K562 (cell line): ENCODE measurements at regions not wholly inside any gene's neighbourhood (a gene's known extent, or its start where the extent isn't known, plus 50 kb on each side); places are given as distances from the start of the nearest gene placed in this dataset.

Source experiments
- ATAC-seq: fragments of 200-7000 bp; cut with Tn5 transposase; 3 replicates; pipeline ENCODE4 v1.9.1; 2020; ENCODE audit warnings: moderate library complexity
- BruUV-seq: library from RNA; stranded (reverse); fragments of 400-500 nt; replicated peaks from 2 replicates; lab custom pipeline; 2021; lab: Mats Ljungman, UMichigan
- CTCF ChIA-PET: fragments of 300-600 bp; formaldehyde crosslinking; extraction: SDS; loops from one replicate; lab custom pipeline; 2021; ENCODE audit warnings: low intra/inter-chr PET ratio; lab: Yijun Ruan, JAX
- POLR2A ChIA-PET: fragments of 300-600, 350-650 bp; sonication (Branson Sonifier 250); formaldehyde crosslinking; extraction: SDS; loops from one replicate; lab custom pipeline; 2021; ENCODE audit warnings: antibody characterized with exemption, inconsistent platforms; lab: Yijun Ruan, JAX
- DNase-seq, 4 experiments: peaks; one replicate each; pipeline versions ENCODE4 v3.0.0 to v3.0.0-alpha.2; 2011 to 2018; ENCODE audit warnings: low spot score in 3 of 4, mixed read lengths in 3 of 4; ENCODE audit errors: extremely low read depth in 1 of 4
- FAIRE-seq: peaks from 2 replicates; lab custom pipeline; 2011; peaks lifted over from hg19 to GRCh38; lab: Jason Lieb, UNC
- H2AFZ ChIP-seq: 2 replicates; pipeline ENCODE4 v1.6.0; 2011; ENCODE audit warnings: low read depth, low read length, control low read depth, inconsistent platforms
- H3K27ac ChIP-seq: fragments of 200-600 bp; 3 replicates; pipeline ENCODE4 v1.8.0; 2011; ENCODE audit warnings: low read depth, mild to moderate bottlenecking, control low read depth, inconsistent platforms, low read length, moderate library complexity, mixed read lengths; ENCODE audit errors: extremely low read depth
- H3K27me3 ChIP-seq, 2 experiments: fragments of 300-600 bp in 1 of 2; 2 replicates in 1 of 2; 3 replicates in 1 of 2; pipeline versions ENCODE4 v1.6.0 to v1.8.0; 2011; ENCODE audit warnings: inconsistent platforms in 2 of 2, low read length in 2 of 2, mild to moderate bottlenecking in 1 of 2, mixed read lengths in 1 of 2, moderate library complexity in 1 of 2; ENCODE audit not compliant: control insufficient read depth in 2 of 2, insufficient read depth in 2 of 2
- H3K36me3 ChIP-seq: fragments of 300-600 bp; 3 replicates; pipeline ENCODE4 v1.8.0; 2011; ENCODE audit warnings: mild to moderate bottlenecking, low read length, inconsistent platforms; ENCODE audit not compliant: control insufficient read depth, insufficient read depth
- H3K4me1 ChIP-seq, 2 experiments: fragments of 200-600 bp in 1 of 2; replicated peaks in 1 of 2; 2 replicates in 1 of 2; 3 replicates in 1 of 2; pipeline versions ENCODE4 v1.5.1 to v1.8.0; 2011; ENCODE audit warnings: inconsistent platforms in 2 of 2, low read length in 2 of 2, mild to moderate bottlenecking in 1 of 2, mixed read lengths in 1 of 2, moderate library complexity in 1 of 2; ENCODE audit not compliant: control insufficient read depth in 2 of 2, insufficient read depth in 2 of 2
- H3K4me2 ChIP-seq: 2 replicates; pipeline ENCODE4 v1.6.1; 2011; ENCODE audit warnings: low read length, control low read depth, inconsistent platforms, mixed read lengths; ENCODE audit not compliant: insufficient read depth
- H3K4me3 ChIP-seq: fragments of 200-600 bp; sonication (generic), shearing (Covaris generic); 2 replicates; pipeline ENCODE4 v1.5.1; 2016; ENCODE audit warnings: control low read depth, inconsistent platforms
- H3K79me2 ChIP-seq: fragments of 200-600 bp; 3 replicates; pipeline ENCODE4 v1.8.0; 2011; ENCODE audit warnings: low read length, inconsistent platforms; ENCODE audit not compliant: control insufficient read depth, insufficient read depth
- H3K9ac ChIP-seq, 2 experiments: 2 replicates each; pipeline versions ENCODE4 v1.6.0 to v1.6.1; 2011; ENCODE audit warnings: low read depth in 2 of 2, low read length in 2 of 2, control low read depth in 1 of 2, inconsistent platforms in 1 of 2, mild to moderate bottlenecking in 1 of 2, mixed read lengths in 1 of 2; ENCODE audit not compliant: insufficient read depth in 1 of 2
- H3K9me1 ChIP-seq: one replicate; pipeline ENCODE4 v1.6.0; 2011; ENCODE audit warnings: inconsistent platforms, mild to moderate bottlenecking, low read length, moderate library complexity; ENCODE audit not compliant: control insufficient read depth, insufficient read depth
- H3K9me3 ChIP-seq: replicated peaks from 2 replicates; pipeline ENCODE4 v1.5.1; 2011; ENCODE audit warnings: low read depth, low read length, inconsistent platforms; ENCODE audit not compliant: control insufficient read depth, insufficient read depth
- H4K20me1 ChIP-seq: replicated peaks from 2 replicates; pipeline ENCODE4 v1.6.1; 2011; ENCODE audit warnings: low read length, inconsistent platforms, mixed read lengths; ENCODE audit not compliant: control insufficient read depth, insufficient read depth
- GTF2E2 ChIP-seq: fragments of 200-800 bp; sonication (Bioruptor generic); IDR thresholded peaks from 2 replicates; pipeline ENCODE4 v1.6.1; 2016; ENCODE audit warnings: missing genetic modification characterization, missing compliant biosample characterization
- IFI16 ChIP-seq: fragments of 250-450 bp; sonication (Bioruptor Pico); IDR thresholded peaks from 2 replicates; pipeline ENCODE4 v2.1.2; 2022; ENCODE audit warnings: mild to moderate bottlenecking, inconsistent platforms
- MAFF ChIP-seq: IDR thresholded peaks from 2 replicates; pipeline ENCODE4 v1.6.1; 2012; ENCODE audit warnings: low read length, improper control_type of control experiment
- MCM3 ChIP-seq: fragments of 450-650 bp; IDR thresholded peaks from 2 replicates; pipeline ENCODE4 v1.6.1; 2016
- POLR2B ChIP-seq: fragments of 450-650 bp; IDR thresholded peaks from 2 replicates; pipeline ENCODE4 v1.6.1; 2018; ENCODE audit warnings: low read depth; ENCODE audit not compliant: partially characterized antibody
- POLR2H ChIP-seq: IDR thresholded peaks from 2 replicates; pipeline ENCODE4 v1.6.1; 2016; ENCODE audit warnings: missing genetic modification characterization, low read depth, mild to moderate bottlenecking, control low read depth, missing compliant biosample characterization, moderate library complexity
- SIX5 ChIP-seq, 2 experiments: IDR thresholded peaks; 2 replicates each; pipeline ENCODE4 v1.6.1; 2011; ENCODE audit warnings: low read length in 2 of 2, borderline replicate concordance in 1 of 2, low read depth in 1 of 2, mild to moderate bottlenecking in 1 of 2, moderate library complexity in 1 of 2; ENCODE audit not compliant: insufficient read depth in 1 of 2
- SMARCA4 ChIP-seq: fragments of 450-650 bp; IDR thresholded peaks from 2 replicates; pipeline ENCODE4 v1.6.1; 2016
- TAF1 ChIP-seq: IDR thresholded peaks from 2 replicates; pipeline ENCODE4 v1.6.1; 2011; ENCODE audit warnings: mild to moderate bottlenecking, low read length, moderate library complexity; ENCODE audit not compliant: insufficient read depth, control insufficient read depth, severe bottlenecking; ENCODE audit errors: extremely low read depth
- TAL1 ChIP-seq: fragments of 450-650 bp; IDR thresholded peaks from 2 replicates; pipeline ENCODE4 v1.6.1; 2016; ENCODE audit warnings: mild to moderate bottlenecking
- ZNF134 ChIP-seq: fragments of 250-450 bp; sonication (Bioruptor Pico); conservative IDR thresholded peaks from 2 replicates; pipeline ENCODE4 v1.4.0; 2020
- ZNF197 ChIP-seq: fragments of 200-800 bp; sonication (Bioruptor generic); IDR thresholded peaks from 2 replicates; pipeline ENCODE4 v1.6.1; 2016; ENCODE audit warnings: low read depth, missing genetic modification characterization, missing compliant biosample characterization
- ZNF253 ChIP-seq: fragments of 250-450 bp; sonication (Bioruptor Pico); conservative IDR thresholded peaks from 2 replicates; pipeline ENCODE4 v1.6.1; 2021; ENCODE audit warnings: mild to moderate bottlenecking
- ZNF445 ChIP-seq: fragments of 250-450 bp; sonication (Bioruptor Pico); IDR thresholded peaks from 2 replicates; pipeline ENCODE4 v1.4.0; 2020; ENCODE audit warnings: low read depth, mild to moderate bottlenecking, moderate library complexity
- ZNF780A ChIP-seq: fragments of 250-450 bp; sonication (Bioruptor Pico); IDR thresholded peaks from 2 replicates; pipeline ENCODE4 v1.5.0; 2021; ENCODE audit warnings: mild to moderate bottlenecking
- WGBS: fragments of 100-300 bp; shearing (Covaris generic); methylation state at CpG from one replicate; pipeline ENCODE4 v1.1.6; 2016; ENCODE audit warnings: low coverage, mixed read lengths; ENCODE audit not compliant: insufficient coverage; ENCODE audit errors: missing lambda C conversion rate; 5-methylcytosine and 5-hydroxymethylcytosine counted together
- in situ Hi-C: fragments of 300-500 bp; cut with MboI; formaldehyde crosslinking; loops from 4 replicates; pipeline ENCODE4 v1.15.0; 2018; ENCODE audit warnings: inconsistent platforms, mixed read lengths
- intact Hi-C: fragments of 100-400 bp; cut with micrococcal nuclease; formaldehyde crosslinking; loops from 2 replicates; pipeline ENCODE4 v1.14.2; 2022
- TF ChIP-seq, protein P1 (sequence below): IDR thresholded peaks from 3 replicates; pipeline ENCODE4 v1.6.1; 2011; ENCODE audit warnings: borderline replicate concordance, mild to moderate bottlenecking; ENCODE audit not compliant: insufficient read length, insufficient read depth
- TF ChIP-seq, protein P2 (sequence below): fragments of 450-650 bp; IDR thresholded peaks from 2 replicates; pipeline ENCODE4 v1.7.1; 2018; ENCODE audit warnings: mild to moderate bottlenecking, low read depth; ENCODE audit not compliant: partially characterized antibody

DNA sequence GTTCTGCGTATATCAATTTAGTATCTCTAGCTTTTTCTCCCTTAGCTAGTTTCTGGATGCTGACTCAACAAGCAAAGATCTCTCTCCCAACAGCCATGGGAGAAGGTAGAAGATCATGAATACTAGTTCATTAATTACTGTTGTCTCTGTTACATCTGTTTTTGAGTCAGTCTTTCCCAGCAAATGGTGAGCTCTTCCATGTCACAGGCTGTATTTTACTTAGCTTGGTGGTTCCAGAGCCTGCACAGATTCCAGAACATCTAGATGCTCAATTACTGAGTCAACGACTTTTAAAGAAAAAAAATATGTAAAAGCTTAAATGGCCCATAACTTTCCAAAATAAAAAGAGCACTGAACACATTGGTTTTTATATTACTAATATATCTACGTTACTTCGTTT is 307.2 kb downstream of the NSG2 start:
- H3K4me3 ChIP-seq = no peak overlapping the region
- H3K79me2 ChIP-seq = no peaks in the 10 kb centered on the region
- H3K4me2 ChIP-seq = no peak overlapping the region
- POLR2A ChIA-PET = interaction anchor here (0.9 kb wide), 1 partner anchor 16 kb away, joined by 4 read pairs; no protein-coding TSS in a partner anchor
- FAIRE-seq = no peak
- H3K9ac ChIP-seq = no peak overlapping the region
- TF ChIP-seq, protein P1, sequence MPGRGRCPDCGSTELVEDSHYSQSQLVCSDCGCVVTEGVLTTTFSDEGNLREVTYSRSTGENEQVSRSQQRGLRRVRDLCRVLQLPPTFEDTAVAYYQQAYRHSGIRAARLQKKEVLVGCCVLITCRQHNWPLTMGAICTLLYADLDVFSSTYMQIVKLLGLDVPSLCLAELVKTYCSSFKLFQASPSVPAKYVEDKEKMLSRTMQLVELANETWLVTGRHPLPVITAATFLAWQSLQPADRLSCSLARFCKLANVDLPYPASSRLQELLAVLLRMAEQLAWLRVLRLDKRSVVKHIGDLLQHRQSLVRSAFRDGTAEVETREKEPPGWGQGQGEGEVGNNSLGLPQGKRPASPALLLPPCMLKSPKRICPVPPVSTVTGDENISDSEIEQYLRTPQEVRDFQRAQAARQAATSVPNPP = no peak
- TF ChIP-seq ZNF134 (CRISPR knock-in tag) (no peak), MCM3 (no peak), SMARCA4 (no peak), MAFF (no peak), POLR2H (no peak), ZNF780A (CRISPR knock-in tag) (no peak), TAF1 (no peak), SIX5 (IDR thresholded peaks at IDR 0.05; ENCODE audit: borderline replicate concordance in 1 of 2, insufficient read depth in 1 of 2, low read depth in 1 of 2, low read length in 2 of 2) (no peak), TAL1 (no peak), IFI16 (no peak), ZNF253 (CRISPR knock-in tag) (no peak), ZNF197 (no peak), POLR2B (no peak), GTF2E2 (tag) (no peak), ZNF445 (CRISPR knock-in tag) (no peak)
- TF ChIP-seq, protein P2, sequence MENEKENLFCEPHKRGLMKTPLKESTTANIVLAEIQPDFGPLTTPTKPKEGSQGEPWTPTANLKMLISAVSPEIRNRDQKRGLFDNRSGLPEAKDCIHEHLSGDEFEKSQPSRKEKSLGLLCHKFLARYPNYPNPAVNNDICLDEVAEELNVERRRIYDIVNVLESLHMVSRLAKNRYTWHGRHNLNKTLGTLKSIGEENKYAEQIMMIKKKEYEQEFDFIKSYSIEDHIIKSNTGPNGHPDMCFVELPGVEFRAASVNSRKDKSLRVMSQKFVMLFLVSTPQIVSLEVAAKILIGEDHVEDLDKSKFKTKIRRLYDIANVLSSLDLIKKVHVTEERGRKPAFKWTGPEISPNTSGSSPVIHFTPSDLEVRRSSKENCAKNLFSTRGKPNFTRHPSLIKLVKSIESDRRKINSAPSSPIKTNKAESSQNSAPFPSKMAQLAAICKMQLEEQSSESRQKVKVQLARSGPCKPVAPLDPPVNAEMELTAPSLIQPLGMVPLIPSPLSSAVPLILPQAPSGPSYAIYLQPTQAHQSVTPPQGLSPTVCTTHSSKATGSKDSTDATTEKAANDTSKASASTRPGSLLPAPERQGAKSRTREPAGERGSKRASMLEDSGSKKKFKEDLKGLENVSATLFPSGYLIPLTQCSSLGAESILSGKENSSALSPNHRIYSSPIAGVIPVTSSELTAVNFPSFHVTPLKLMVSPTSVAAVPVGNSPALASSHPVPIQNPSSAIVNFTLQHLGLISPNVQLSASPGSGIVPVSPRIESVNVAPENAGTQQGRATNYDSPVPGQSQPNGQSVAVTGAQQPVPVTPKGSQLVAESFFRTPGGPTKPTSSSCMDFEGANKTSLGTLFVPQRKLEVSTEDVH = no peak
- no peaks in the 10 kb centered on the region; a peak in 1 of 5 replicates for H3K4me1 ChIP-seq
- no peaks in the 10 kb centered on the region for H3K36me3 ChIP-seq
- ATAC-seq = no peak
- WGBS = 0% methylated on average over 4 of the region's 4 CpGs
- H3K27me3 ChIP-seq = 0 out of 5 replicates have a peak, but pooled peaks cover 0 to 2% of the 10 kb centered on the region in 2 experiments
- no peak overlapping the region for H3K27ac ChIP-seq
- no peaks in the 10 kb centered on the region for H3K9me1 ChIP-seq
- H2AFZ ChIP-seq = no peak overlapping the region
- H3K9me3 ChIP-seq = no peaks in the 10 kb centered on the region
- intact Hi-C loops = no loop called here
- no peaks in the 10 kb centered on the region for H4K20me1 ChIP-seq
- no TSS peak for BruUV-seq
- in situ Hi-C loops = no loop called here
- CTCF ChIA-PET = no interaction called here
- DNase-seq = no peak
